SU-DHL-6 (cell line): ENCODE measurements at regions not wholly inside any gene's neighbourhood (a gene's known extent, or its start where the extent isn't known, plus 50 kb on each side); places are given as distances from the start of the nearest gene placed in this dataset.

Experiments
- H2AFZ ChIP-seq: fragments of 200-600 bp; sonication (generic); 2 replicates; pipeline ENCODE4 v1.6.1; 2014; ENCODE audit warnings: low read depth, mild to moderate bottlenecking, moderate library complexity, mixed read lengths, antibody characterized with exemption, low read length; ENCODE audit not compliant: severe bottlenecking
- H3F3A ChIP-seq: fragments of 200-600 bp; shearing (Covaris generic); 2 replicates; pipeline ENCODE4 v1.6.0; 2016; ENCODE audit warnings: antibody characterized with exemption, mild to moderate bottlenecking; ENCODE audit not compliant: insufficient read depth
- H3K27ac ChIP-seq: fragments of 200-600 bp; sonication (generic); 2 replicates; pipeline ENCODE4 v1.5.1; 2016; ENCODE audit warnings: low read depth, mild to moderate bottlenecking, low read length, moderate library complexity, mixed read lengths
- H3K27me3 ChIP-seq: fragments of 200-600 bp; sonication (generic), shearing (Covaris generic); 2 replicates; pipeline ENCODE4 v1.6.0; 2014; ENCODE audit warnings: mild to moderate bottlenecking, low read length
- H3K36me3 ChIP-seq: fragments of 200-600 bp; sonication (generic); 2 replicates; pipeline ENCODE4 v1.6.1; 2014; ENCODE audit warnings: mild to moderate bottlenecking, low read length, mixed read lengths
- H3K4me2 ChIP-seq: fragments of 300-600, 200-600 bp; shearing (Covaris generic), sonication (generic); 2 replicates; pipeline ENCODE4 v1.6.0; 2014; ENCODE audit warnings: low read length, low read depth, mild to moderate bottlenecking; ENCODE audit not compliant: poor library complexity, severe bottlenecking
- H3K4me3 ChIP-seq: fragments of 200-600 bp; sonication (generic); 2 replicates; pipeline ENCODE4 v1.5.1; 2014; ENCODE audit warnings: antibody characterized with exemption, low read length, mild to moderate bottlenecking, mixed read lengths; ENCODE audit not compliant: insufficient read depth, poor library complexity, severe bottlenecking
- H3K79me2 ChIP-seq: fragments of 200-600 bp; sonication (generic); 2 replicates; pipeline ENCODE4 v1.6.1; 2014; ENCODE audit warnings: mild to moderate bottlenecking, low read length, moderate library complexity; ENCODE audit not compliant: insufficient read depth
- H3K9ac ChIP-seq: fragments of 200-600 bp; sonication (generic); 2 replicates; pipeline ENCODE4 v1.7.0; 2014; ENCODE audit warnings: mild to moderate bottlenecking, low read length
- H3K9me2 ChIP-seq: fragments of 200-600 bp; sonication (generic); replicated peaks from 2 replicates; pipeline ENCODE4 v1.6.1; 2014; ENCODE audit warnings: low read length; ENCODE audit not compliant: insufficient read depth
- H3K9me3 ChIP-seq: fragments of 200-600 bp; sonication (generic); 2 replicates; pipeline ENCODE4 v1.6.1; 2014; ENCODE audit warnings: low read length, mixed read lengths; ENCODE audit not compliant: insufficient read depth
- H4K20me1 ChIP-seq: fragments of 200-600 bp; sonication (generic); 2 replicates; pipeline ENCODE4 v1.6.1; 2014; ENCODE audit warnings: low read depth, mild to moderate bottlenecking, antibody characterized with exemption, low read length, moderate library complexity, mixed read lengths
- EZH2phosphoT487 ChIP-seq: fragments of 200-600 bp; sonication (generic), shearing (Covaris generic); conservative IDR thresholded peaks from 2 replicates; pipeline ENCODE4 v1.6.1; 2018; ENCODE audit warnings: mild to moderate bottlenecking, antibody characterized with exemption, low read length, moderate library complexity, mixed read lengths
- TF ChIP-seq, protein P1 (sequence below): fragments of 200-600 bp; sonication (generic); IDR thresholded peaks from one replicate; pipeline ENCODE4 v1.5.1; 2017; ENCODE audit warnings: antibody characterized with exemption, mild to moderate bottlenecking, low read length, moderate library complexity; ENCODE audit not compliant: insufficient read depth, poor library complexity, severe bottlenecking

DNA sequence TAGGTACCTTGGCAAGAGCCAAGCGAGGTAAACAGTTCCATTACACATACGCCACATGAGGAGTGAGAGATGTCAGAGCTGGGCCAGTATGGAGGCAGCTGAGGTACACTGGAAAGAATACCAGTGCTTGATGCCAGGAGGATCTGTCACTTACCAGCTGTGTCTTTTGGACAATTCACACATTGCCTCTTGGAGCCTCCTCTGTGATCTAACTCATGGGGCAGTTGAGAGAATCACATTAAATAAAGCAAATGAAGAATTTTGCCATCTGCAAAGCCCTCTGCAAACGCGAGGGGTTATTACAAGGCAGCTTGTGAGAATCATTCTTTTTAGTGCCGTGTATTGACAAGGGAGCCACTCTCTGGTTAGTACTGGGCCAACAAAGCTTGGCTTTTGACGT lies 429.7 kb upstream of the KLF4 start:
- Histone ChIP-seq H3K27me3 (no peaks in the 10 kb centered on the region), H3K36me3 (no peaks in the 10 kb centered on the region), H4K20me1 (no peaks in the 10 kb centered on the region), H3K4me3 (no peak overlapping the region), H3K79me2 (no peaks in the 10 kb centered on the region), H3K4me2 (no peak overlapping the region), H3K27ac (no peak overlapping the region), H3F3A (no peaks in the 10 kb centered on the region), H2AFZ (no peak overlapping the region), H3K9me2 (no peaks in the 10 kb centered on the region), H3K9me3 (no peaks in the 10 kb centered on the region), H3K9ac (no peak overlapping the region)
- TF ChIP-seq, protein P1, sequence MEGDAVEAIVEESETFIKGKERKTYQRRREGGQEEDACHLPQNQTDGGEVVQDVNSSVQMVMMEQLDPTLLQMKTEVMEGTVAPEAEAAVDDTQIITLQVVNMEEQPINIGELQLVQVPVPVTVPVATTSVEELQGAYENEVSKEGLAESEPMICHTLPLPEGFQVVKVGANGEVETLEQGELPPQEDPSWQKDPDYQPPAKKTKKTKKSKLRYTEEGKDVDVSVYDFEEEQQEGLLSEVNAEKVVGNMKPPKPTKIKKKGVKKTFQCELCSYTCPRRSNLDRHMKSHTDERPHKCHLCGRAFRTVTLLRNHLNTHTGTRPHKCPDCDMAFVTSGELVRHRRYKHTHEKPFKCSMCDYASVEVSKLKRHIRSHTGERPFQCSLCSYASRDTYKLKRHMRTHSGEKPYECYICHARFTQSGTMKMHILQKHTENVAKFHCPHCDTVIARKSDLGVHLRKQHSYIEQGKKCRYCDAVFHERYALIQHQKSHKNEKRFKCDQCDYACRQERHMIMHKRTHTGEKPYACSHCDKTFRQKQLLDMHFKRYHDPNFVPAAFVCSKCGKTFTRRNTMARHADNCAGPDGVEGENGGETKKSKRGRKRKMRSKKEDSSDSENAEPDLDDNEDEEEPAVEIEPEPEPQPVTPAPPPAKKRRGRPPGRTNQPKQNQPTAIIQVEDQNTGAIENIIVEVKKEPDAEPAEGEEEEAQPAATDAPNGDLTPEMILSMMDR, result no peak
- no peak for TF ChIP-seq EZH2phosphoT487

DNA sequence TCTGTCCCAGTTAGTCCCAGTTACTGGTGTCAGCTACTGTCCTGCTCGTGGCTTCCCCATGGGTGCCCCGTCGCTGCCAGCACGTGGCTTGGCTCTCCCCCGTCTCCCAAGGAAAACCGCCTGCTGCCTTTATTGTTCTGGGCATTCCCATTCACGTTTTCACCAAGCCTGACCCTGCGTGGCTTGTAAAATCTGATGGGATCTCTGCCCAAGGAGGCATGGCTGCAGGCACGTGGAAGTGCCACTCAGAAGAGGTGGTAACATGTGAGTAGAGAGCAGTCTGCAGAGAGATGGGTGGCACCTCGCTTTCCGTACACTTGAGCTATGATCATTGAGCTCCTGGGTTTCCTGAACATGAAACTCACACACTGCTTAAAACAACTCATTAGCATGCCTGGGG lies 429.2 kb upstream of the KLF4 start:
- no peak overlapping the region for H3K9ac ChIP-seq
- H3K4me3 ChIP-seq, result no peak overlapping the region
- no peak overlapping the region for H3K4me2 ChIP-seq
- no peaks in the 10 kb centered on the region for H4K20me1 ChIP-seq
- no peaks in the 10 kb centered on the region for H3K79me2 ChIP-seq
- no peaks in the 10 kb centered on the region for H3K9me2 ChIP-seq
- H3K27me3 ChIP-seq, result no peaks in the 10 kb centered on the region
- H3K27ac ChIP-seq, result no peak overlapping the region
- H3F3A ChIP-seq, result no peaks in the 10 kb centered on the region
- no peaks in the 10 kb centered on the region for H3K36me3 ChIP-seq
- no peaks in the 10 kb centered on the region for H3K9me3 ChIP-seq
- H2AFZ ChIP-seq, result no peak overlapping the region
- no peak for TF ChIP-seq EZH2phosphoT487
- TF ChIP-seq, protein P1, result no peak

- Histone ChIP-seq H3K9me2 (no peaks in the 10 kb centered on the region), H3K27me3 (no peaks in the 10 kb centered on the region), H3K36me3 (no peaks in the 10 kb centered on the region), H3K4me2 (no peak overlapping the region), H3K9me3 (no peaks in the 10 kb centered on the region), H3K27ac (no peak overlapping the region), H3K9ac (no peak overlapping the region), H2AFZ (no peak overlapping the region), H4K20me1 (no peaks in the 10 kb centered on the region), H3K79me2 (no peaks in the 10 kb centered on the region), H3K4me3 (no peak overlapping the region), H3F3A (no peaks in the 10 kb centered on the region)
- TF ChIP-seq, protein P1, result no peak
- TF ChIP-seq EZH2phosphoT487, result no peak
Measured at GRCh38 chr9:107914151-107914550, 424.6 kb upstream of the KLF4 start.

DNA sequence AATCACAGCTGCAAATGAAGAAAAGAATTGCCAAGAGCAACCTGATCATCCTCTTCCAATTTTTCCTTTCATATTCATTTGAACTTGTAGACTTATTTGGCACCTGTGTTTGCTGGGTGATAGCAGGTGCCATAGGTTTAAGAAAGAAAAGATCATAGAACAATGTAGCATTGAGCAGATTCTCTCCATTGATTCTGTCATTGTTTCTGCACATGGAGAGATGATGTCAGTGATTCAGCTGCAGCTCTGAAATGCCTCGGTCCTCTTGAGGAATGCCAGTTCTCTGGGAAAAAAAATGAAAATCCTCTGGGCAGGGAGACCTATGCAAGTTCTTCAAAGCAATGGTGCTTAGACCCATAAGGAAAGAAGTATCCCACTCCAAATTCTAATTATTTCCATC lies 418.1 kb upstream of the KLF4 start:
- Histone ChIP-seq H3K27ac (no peak overlapping the region), H3F3A (no peaks in the 10 kb centered on the region)

More for the DNA sequence above, 418.1 kb upstream of the KLF4 start:
- Histone ChIP-seq H3K9me3 (no peaks in the 10 kb centered on the region), H3K4me2 (no peak overlapping the region), H3K79me2 (no peaks in the 10 kb centered on the region), H3K9me2 (no peaks in the 10 kb centered on the region), H3K27me3 (no peaks in the 10 kb centered on the region), H3K9ac (no peak overlapping the region), H2AFZ (no peak overlapping the region), H3K36me3 (no peaks in the 10 kb centered on the region), H4K20me1 (no peaks in the 10 kb centered on the region), H3K4me3 (no peak overlapping the region)
- TF ChIP-seq EZH2phosphoT487, result no peak
